HG03520 (cell line): ENCODE measurements at regions not wholly inside any gene's neighbourhood (a gene's known extent, or its start where the extent isn't known, plus 50 kb on each side); places are given as distances from the start of the nearest gene placed in this dataset.

Source experiments
- ATAC-seq: cut with Tn5 transposase; IDR thresholded peaks from one replicate; pipeline ENCODE4 v1.9.1; 2021; ENCODE audit warnings: mild to moderate bottlenecking, moderate library complexity; ENCODE audit not compliant: unreplicated experiment

GRCh38 chr11:130706572-130706971 lies 209.7 kb downstream of the SNX19 start:
- ATAC-seq: no peak

- ATAC-seq: no peak
These were observed 209.1 kb downstream of the SNX19 start for GRCh38 chr11:130707217-130707616.

GRCh38 chr11:130709531-130709930 lies 206.7 kb downstream of the SNX19 start:
- no peak for ATAC-seq

GRCh38 chr11:130710021-130710420 lies 206.3 kb downstream of the SNX19 start:
- ATAC-seq: no peak

GRCh38 chr11:130710497-130711012 lies 205.7 kb downstream of the SNX19 start:
- no peak for ATAC-seq

GRCh38 chr11:130711193-130711592 lies 205.1 kb downstream of the SNX19 start:
- ATAC-seq: no peak

- ATAC-seq: no peak
These were observed 203.8 kb downstream of the SNX19 start for GRCh38 chr11:130712480-130712879.

GRCh38 chr11:130715085-130715876 lies 201.0 kb downstream of the SNX19 start:
- no peak for ATAC-seq

GRCh38 chr11:130715877-130716220 lies 200.4 kb downstream of the SNX19 start:
- no peak for ATAC-seq

GRCh38 chr11:130718120-130718519 lies 198.2 kb downstream of the SNX19 start:
- ATAC-seq: no peak

- ATAC-seq: no peak
These were observed 196.9 kb downstream of the SNX19 start for GRCh38 chr11:130719220-130719915.

- ATAC-seq: no peak
These were observed 195.9 kb downstream of the SNX19 start for GRCh38 chr11:130720232-130721022.

- ATAC-seq: no peak
These were observed 195.1 kb downstream of the SNX19 start for GRCh38 chr11:130721023-130721681.

GRCh38 chr11:130721736-130722135 lies 194.5 kb downstream of the SNX19 start:
- ATAC-seq: no peak

- ATAC-seq: no peak
These were observed 193.9 kb downstream of the SNX19 start for GRCh38 chr11:130722401-130722800.

- ATAC-seq: no peak
These were observed 190.7 kb downstream of the SNX19 start for GRCh38 chr11:130725421-130726233.

GRCh38 chr11:130726234-130727037 lies 189.8 kb downstream of the SNX19 start:
- no peak for ATAC-seq

GRCh38 chr11:130727157-130728119 lies 188.8 kb downstream of the SNX19 start:
- ATAC-seq: no peak
